GM23338 (cell line): ENCODE measurements at regions not wholly inside any gene's neighbourhood (a gene's known extent, or its start where the extent isn't known, plus 50 kb on each side); places are given as distances from the start of the nearest gene placed in this dataset.

Source experiments
- CREB1 ChIP-seq: fragments of 250-450 bp; sonication (Bioruptor Pico); IDR thresholded peaks from 2 replicates; pipeline ENCODE4 v1.5.0; 2020; ENCODE audit warnings: low read depth, mild to moderate bottlenecking, moderate library complexity
- EZH2 ChIP-seq: fragments of 200-600 bp; sonication (generic); IDR thresholded peaks from one replicate; pipeline ENCODE4 v1.8.0; 2017; ENCODE audit warnings: antibody characterized with exemption, mild to moderate bottlenecking, low read depth; ENCODE audit not compliant: unreplicated experiment
- EZH2phosphoT487 ChIP-seq: fragments of 200-600 bp; sonication (generic); IDR thresholded peaks from one replicate; pipeline ENCODE4 v1.8.1; 2018; ENCODE audit warnings: antibody characterized with exemption; ENCODE audit not compliant: unreplicated experiment
- JUNB ChIP-seq: IDR thresholded peaks from one replicate; pipeline ENCODE4 v1.6.1; 2016; ENCODE audit warnings: antibody characterized with exemption; ENCODE audit not compliant: unreplicated experiment
- NANOG ChIP-seq: IDR thresholded peaks from 2 replicates; pipeline ENCODE4 v1.6.1; 2016; ENCODE audit warnings: antibody characterized with exemption, borderline replicate concordance
- POLR2AphosphoS5 ChIP-seq: IDR thresholded peaks from 2 replicates; pipeline ENCODE4 v1.6.1; 2016; ENCODE audit warnings: antibody characterized with exemption, low read depth
- REST ChIP-seq: IDR thresholded peaks from one replicate; pipeline ENCODE4 v1.6.1; 2018; ENCODE audit warnings: antibody characterized with exemption; ENCODE audit not compliant: unreplicated experiment
- STAT1 ChIP-seq: IDR thresholded peaks from one replicate; pipeline ENCODE4 v1.6.1; 2016; ENCODE audit warnings: antibody characterized with exemption; ENCODE audit not compliant: unreplicated experiment
- TF ChIP-seq, protein P1 (sequence below), 2 experiments: fragments of 200-600 bp in 1 of 2; sonication (generic) in 1 of 2; conservative IDR thresholded peaks; 2 replicates each; pipeline versions ENCODE4 v1.5.1 to v1.6.1; 2016 to 2017; ENCODE audit warnings: antibody characterized with exemption in 2 of 2, low read depth in 2 of 2, mild to moderate bottlenecking in 2 of 2, moderate library complexity in 1 of 2

DNA sequence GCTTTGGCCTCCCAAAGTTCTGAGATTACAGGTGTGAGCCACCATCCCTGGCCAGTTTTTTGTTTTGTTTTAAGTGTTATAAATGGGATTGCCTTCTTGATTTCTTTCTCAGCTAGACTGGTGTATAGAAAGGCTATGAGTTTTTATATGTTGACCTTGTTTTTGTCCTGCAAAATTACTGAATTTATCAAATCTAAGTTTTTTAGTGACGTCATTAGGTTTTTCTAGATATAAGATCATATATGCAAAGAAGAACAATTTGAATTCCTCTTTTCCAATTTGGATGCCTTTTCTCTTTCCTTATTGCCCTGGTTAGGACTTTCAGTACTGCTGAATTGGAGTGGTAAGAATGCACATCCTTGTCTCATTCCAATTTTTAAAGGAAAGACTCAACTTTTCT lies 81.3 kb upstream of the MOCS1 start:
- TF ChIP-seq, protein P1, sequence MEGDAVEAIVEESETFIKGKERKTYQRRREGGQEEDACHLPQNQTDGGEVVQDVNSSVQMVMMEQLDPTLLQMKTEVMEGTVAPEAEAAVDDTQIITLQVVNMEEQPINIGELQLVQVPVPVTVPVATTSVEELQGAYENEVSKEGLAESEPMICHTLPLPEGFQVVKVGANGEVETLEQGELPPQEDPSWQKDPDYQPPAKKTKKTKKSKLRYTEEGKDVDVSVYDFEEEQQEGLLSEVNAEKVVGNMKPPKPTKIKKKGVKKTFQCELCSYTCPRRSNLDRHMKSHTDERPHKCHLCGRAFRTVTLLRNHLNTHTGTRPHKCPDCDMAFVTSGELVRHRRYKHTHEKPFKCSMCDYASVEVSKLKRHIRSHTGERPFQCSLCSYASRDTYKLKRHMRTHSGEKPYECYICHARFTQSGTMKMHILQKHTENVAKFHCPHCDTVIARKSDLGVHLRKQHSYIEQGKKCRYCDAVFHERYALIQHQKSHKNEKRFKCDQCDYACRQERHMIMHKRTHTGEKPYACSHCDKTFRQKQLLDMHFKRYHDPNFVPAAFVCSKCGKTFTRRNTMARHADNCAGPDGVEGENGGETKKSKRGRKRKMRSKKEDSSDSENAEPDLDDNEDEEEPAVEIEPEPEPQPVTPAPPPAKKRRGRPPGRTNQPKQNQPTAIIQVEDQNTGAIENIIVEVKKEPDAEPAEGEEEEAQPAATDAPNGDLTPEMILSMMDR (conservative IDR thresholded peaks at IDR 0.05; ENCODE audit: low read depth in 2 of 2): no peak
- TF ChIP-seq POLR2AphosphoS5: no peak
- TF ChIP-seq CREB1: no peak
- no peak for TF ChIP-seq EZH2
- TF ChIP-seq EZH2phosphoT487: no peak
- no peak for TF ChIP-seq JUNB
- no peak for TF ChIP-seq REST
- TF ChIP-seq STAT1: no peak
- no peak for TF ChIP-seq NANOG
